HepG2 (cell line): ENCODE measurements at regions not wholly inside any gene's neighbourhood (a gene's known extent, or its start where the extent isn't known, plus 50 kb on each side); places are given as distances from the start of the nearest gene placed in this dataset.

ENCODE experiments used
- CCAR2 ChIP-seq: fragments of 200-400 bp; formaldehyde crosslinking; optimal IDR thresholded peaks from 2 replicates; pipeline ENCODE3; 2018; ENCODE audit warnings: low read depth, mild to moderate bottlenecking, low read length, moderate library complexity
- HDAC2 ChIP-seq: sonication (generic); formaldehyde crosslinking; IDR thresholded peaks from 2 replicates; pipeline ENCODE4 v1.4.0; 2020; ENCODE audit warnings: missing genetic modification reagents
- SATB2 ChIP-seq: sonication (generic); formaldehyde crosslinking; IDR thresholded peaks from 2 replicates; pipeline ENCODE4 v1.5.0; 2020; ENCODE audit warnings: missing genetic modification reagents
- SOX6 ChIP-seq, 2 experiments: fragments of 450-650 bp in 1 of 2; sonication (generic) in 1 of 2; formaldehyde crosslinking in 1 of 2; IDR thresholded peaks; 2 replicates each; pipeline versions ENCODE4 v1.4.0 to v1.6.1; 2017 to 2020; ENCODE audit warnings: antibody characterized with exemption in 1 of 2, mild to moderate bottlenecking in 1 of 2, missing genetic modification reagents in 1 of 2
- SP2 ChIP-seq: sonication (generic); formaldehyde crosslinking; IDR thresholded peaks from 2 replicates; pipeline ENCODE4 v1.5.1; 2020; ENCODE audit warnings: mild to moderate bottlenecking, missing genetic modification reagents
- SSRP1 ChIP-seq: IDR thresholded peaks from 2 replicates; pipeline ENCODE4 v1.6.1; 2016; ENCODE audit warnings: control low read depth
- ZNF263 ChIP-seq: sonication (generic); formaldehyde crosslinking; IDR thresholded peaks from 2 replicates; pipeline ENCODE4 v1.4.0; 2020; ENCODE audit warnings: missing genetic modification reagents
- ZNF841 ChIP-seq: sonication (generic); formaldehyde crosslinking; IDR thresholded peaks from 2 replicates; pipeline ENCODE4 v1.8.1; 2023; ENCODE audit warnings: missing genetic modification reagents, borderline replicate concordance
- ZNF883 ChIP-seq: sonication (generic); formaldehyde crosslinking; IDR thresholded peaks from 2 replicates; pipeline ENCODE4 v1.5.1; 2020; ENCODE audit warnings: mild to moderate bottlenecking, missing genetic modification reagents; ENCODE audit errors: not compliant biosample characterization
- TF ChIP-seq, protein P1 (sequence below): IDR thresholded peaks from 2 replicates; pipeline ENCODE4 v1.6.1; 2016; ENCODE audit warnings: low read depth, control low read depth
- TF ChIP-seq, protein P2 (sequence below): sonication (generic); formaldehyde crosslinking; IDR thresholded peaks from 2 replicates; pipeline ENCODE4 v1.9.0; 2021; ENCODE audit warnings: missing genetic modification reagents, mild to moderate bottlenecking, borderline replicate concordance
- TF ChIP-seq, protein P3 (sequence below): IDR thresholded peaks from 2 replicates; pipeline ENCODE4 v1.6.1; 2012; ENCODE audit warnings: low read depth, low read length, improper control_type of control experiment
- TF ChIP-seq, protein P4 (sequence below): sonication (generic); formaldehyde crosslinking; conservative IDR thresholded peaks from 2 replicates; pipeline ENCODE4 v1.8.1; 2023; ENCODE audit warnings: missing genetic modification reagents

DNA sequence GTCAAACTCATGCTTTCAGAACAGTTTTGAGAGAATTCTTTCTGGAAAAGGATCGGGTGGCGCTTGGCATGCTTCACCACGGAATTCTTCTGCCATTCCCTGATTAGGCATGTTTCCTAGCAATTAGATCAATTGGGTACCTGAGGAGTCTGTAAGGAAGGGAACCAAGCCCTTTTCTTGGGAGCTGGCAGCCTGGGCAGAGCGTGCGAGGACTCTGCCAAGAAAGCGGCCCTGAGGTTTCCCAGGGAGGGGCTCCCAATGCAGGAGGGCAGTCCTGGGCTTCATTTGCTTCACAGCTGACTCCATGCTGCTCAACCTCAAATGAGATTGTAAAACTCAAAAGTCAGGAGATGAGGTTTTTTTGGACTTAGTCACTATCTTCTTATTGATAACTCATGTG is 60.3 kb downstream of the MYCN start (continued):
- TF ChIP-seq ZNF841 (CRISPR knock-in tag) (no peak), HDAC2 (CRISPR knock-in tag) (no peak), CCAR2 (no peak), SSRP1 (CRISPR knock-in tag) (no peak), SATB2 (CRISPR knock-in tag) (no peak), SOX6 (IDR thresholded peaks at IDR 0.05) (no peak), SOX6 (CRISPR knock-in tag; IDR thresholded peaks at IDR 0.05) (no peak), ZNF263 (CRISPR knock-in tag) (no peak), ZNF883 (CRISPR knock-in tag) (no peak), SP2 (CRISPR knock-in tag) (no peak)
- TF ChIP-seq, protein P1, sequence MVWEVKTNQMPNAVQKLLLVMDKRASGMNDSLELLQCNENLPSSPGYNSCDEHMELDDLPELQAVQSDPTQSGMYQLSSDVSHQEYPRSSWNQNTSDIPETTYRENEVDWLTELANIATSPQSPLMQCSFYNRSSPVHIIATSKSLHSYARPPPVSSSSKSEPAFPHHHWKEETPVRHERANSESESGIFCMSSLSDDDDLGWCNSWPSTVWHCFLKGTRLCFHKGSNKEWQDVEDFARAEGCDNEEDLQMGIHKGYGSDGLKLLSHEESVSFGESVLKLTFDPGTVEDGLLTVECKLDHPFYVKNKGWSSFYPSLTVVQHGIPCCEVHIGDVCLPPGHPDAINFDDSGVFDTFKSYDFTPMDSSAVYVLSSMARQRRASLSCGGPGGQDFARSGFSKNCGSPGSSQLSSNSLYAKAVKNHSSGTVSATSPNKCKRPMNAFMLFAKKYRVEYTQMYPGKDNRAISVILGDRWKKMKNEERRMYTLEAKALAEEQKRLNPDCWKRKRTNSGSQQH (CRISPR knock-in tag), result no peak
- TF ChIP-seq, protein P2, sequence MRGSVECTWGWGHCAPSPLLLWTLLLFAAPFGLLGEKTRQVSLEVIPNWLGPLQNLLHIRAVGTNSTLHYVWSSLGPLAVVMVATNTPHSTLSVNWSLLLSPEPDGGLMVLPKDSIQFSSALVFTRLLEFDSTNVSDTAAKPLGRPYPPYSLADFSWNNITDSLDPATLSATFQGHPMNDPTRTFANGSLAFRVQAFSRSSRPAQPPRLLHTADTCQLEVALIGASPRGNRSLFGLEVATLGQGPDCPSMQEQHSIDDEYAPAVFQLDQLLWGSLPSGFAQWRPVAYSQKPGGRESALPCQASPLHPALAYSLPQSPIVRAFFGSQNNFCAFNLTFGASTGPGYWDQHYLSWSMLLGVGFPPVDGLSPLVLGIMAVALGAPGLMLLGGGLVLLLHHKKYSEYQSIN (CRISPR knock-in tag), result no peak
- TF ChIP-seq, protein P3, sequence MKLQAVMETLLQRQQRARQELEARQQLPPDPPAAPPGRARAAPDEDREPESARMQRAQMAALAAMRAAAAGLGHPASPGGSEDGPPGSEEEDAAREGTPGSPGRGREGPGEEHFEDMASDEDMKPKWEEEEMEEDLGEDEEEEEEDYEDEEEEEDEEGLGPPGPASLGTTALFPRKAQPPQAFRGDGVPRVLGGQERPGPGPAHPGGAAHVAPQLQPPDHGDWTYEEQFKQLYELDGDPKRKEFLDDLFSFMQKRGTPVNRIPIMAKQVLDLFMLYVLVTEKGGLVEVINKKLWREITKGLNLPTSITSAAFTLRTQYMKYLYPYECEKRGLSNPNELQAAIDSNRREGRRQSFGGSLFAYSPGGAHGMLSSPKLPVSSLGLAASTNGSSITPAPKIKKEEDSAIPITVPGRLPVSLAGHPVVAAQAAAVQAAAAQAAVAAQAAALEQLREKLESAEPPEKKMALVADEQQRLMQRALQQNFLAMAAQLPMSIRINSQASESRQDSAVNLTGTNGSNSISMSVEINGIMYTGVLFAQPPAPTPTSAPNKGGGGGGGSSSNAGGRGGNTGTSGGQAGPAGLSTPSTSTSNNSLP, result no peak
- TF ChIP-seq, protein P4, sequence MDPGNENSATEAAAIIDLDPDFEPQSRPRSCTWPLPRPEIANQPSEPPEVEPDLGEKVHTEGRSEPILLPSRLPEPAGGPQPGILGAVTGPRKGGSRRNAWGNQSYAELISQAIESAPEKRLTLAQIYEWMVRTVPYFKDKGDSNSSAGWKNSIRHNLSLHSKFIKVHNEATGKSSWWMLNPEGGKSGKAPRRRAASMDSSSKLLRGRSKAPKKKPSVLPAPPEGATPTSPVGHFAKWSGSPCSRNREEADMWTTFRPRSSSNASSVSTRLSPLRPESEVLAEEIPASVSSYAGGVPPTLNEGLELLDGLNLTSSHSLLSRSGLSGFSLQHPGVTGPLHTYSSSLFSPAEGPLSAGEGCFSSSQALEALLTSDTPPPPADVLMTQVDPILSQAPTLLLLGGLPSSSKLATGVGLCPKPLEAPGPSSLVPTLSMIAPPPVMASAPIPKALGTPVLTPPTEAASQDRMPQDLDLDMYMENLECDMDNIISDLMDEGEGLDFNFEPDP, result no peak
